ENCODE measurements at regions not wholly inside any gene's neighbourhood (a gene's known extent, or its start where the extent isn't known, plus 50 kb on each side); places are given as distances from the start of the nearest gene placed in this dataset.

- DNase-seq = no peak
- intact Hi-C loops (cut with DNase I) = no loop called here
- WGBS, 2 donors = 64 to 68% methylated on average over 7 of the region's 7 CpGs
Measured at GRCh38 chr11:23903044-23903704, 593.7 kb upstream of the LUZP2 start.

DNA sequence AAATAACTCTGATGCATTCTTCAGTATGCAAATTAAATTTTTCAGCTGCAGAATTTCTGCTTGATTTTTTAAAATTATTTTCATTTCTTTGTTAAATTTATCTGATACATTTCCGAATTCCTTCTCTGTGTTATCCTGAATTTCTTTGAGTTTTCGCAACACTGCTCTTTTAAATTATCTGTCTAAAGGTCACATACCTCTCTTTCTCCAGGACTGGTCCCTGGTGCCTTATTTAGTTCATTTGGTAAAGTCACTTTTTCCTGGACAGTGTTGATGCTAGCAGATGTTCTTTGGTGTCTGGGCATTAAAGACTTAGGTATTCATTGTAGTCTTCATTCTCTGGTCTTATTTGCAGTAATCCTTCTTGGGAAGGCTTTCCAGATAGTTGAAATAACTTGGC lies 577.4 kb upstream of the LUZP2 start:
- no peaks in the 10 kb centered on the region for H3K27me3 ChIP-seq
- no peak overlapping the region for H3K27ac ChIP-seq
- TF ChIP-seq POLR2A (IDR thresholded peaks at IDR 0.05) (no peak), CTCF (IDR thresholded peaks at IDR 0.05) (no peak)
- H3K4me3 ChIP-seq = no peak overlapping the region
- DNase-seq = no peak
- no peaks in the 10 kb centered on the region for H3K36me3 ChIP-seq
- H3K9me3 ChIP-seq = no peaks in the 10 kb centered on the region
- 79 to 85% methylated on average over 2 of the region's 2 CpGs for WGBS, 2 donors
- intact Hi-C loops (cut with DNase I) = no loop called here
- no peaks in the 10 kb centered on the region for H3K4me1 ChIP-seq

More at GRCh38 chr11:23903044-23903704, 593.7 kb upstream of the LUZP2 start:
- no peak overlapping the region for H3K27ac ChIP-seq
- no peaks in the 10 kb centered on the region for H3K36me3 ChIP-seq
- TF ChIP-seq POLR2A (IDR thresholded peaks at IDR 0.05) (no peak), CTCF (IDR thresholded peaks at IDR 0.05) (no peak)
- no peaks in the 10 kb centered on the region for H3K4me1 ChIP-seq
- H3K9me3 ChIP-seq = no peaks in the 10 kb centered on the region
- H3K27me3 ChIP-seq = no peaks in the 10 kb centered on the region
- no peak overlapping the region for H3K4me3 ChIP-seq

DNA sequence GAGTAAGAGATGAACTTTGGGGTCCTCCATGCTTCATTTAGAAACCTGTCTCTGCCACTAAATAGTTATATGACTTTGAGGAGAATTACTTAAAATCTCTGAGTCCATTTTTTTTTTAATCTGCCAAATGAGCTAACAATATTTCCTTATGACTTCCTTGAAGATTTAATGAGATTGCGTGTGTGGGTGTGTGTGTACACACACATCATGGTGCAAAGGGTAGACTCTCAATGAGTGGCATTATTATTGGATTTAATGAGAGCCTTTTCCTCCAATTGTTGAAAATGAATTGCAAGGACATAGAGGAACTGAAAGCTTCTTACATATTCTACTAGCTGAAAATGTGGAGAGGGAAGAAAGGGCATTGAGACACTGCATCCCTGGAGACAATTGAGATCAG lies 573.5 kb upstream of the LUZP2 start:
- Histone ChIP-seq H3K4me3 (no peak overlapping the region), H3K36me3 (no peaks in the 10 kb centered on the region), H3K9me3 (no peaks in the 10 kb centered on the region), H3K27ac (no peak overlapping the region), H3K4me1 (no peaks in the 10 kb centered on the region), H3K27me3 (no peaks in the 10 kb centered on the region)
- WGBS, 2 donors = 63 to 65% methylated on average over 1 of the region's 1 CpG
- DNase-seq = no peak
- intact Hi-C loops (cut with DNase I) = no loop called here
- TF ChIP-seq POLR2A (IDR thresholded peaks at IDR 0.05) (no peak), CTCF (IDR thresholded peaks at IDR 0.05) (no peak)

GRCh38 chr11:23924226-23924625 lies 572.6 kb upstream of the LUZP2 start:
- no peaks in the 10 kb centered on the region for H3K27me3 ChIP-seq
- H3K9me3 ChIP-seq = no peaks in the 10 kb centered on the region
- WGBS, 2 donors = 42 to 54% methylated on average over 1 of the region's 1 CpG
- no peak overlapping the region for H3K4me3 ChIP-seq
- H3K36me3 ChIP-seq = no peaks in the 10 kb centered on the region
- intact Hi-C loops (cut with DNase I) = no loop called here
- no peaks in the 10 kb centered on the region for H3K4me1 ChIP-seq
- no peak overlapping the region for H3K27ac ChIP-seq
- TF ChIP-seq POLR2A (IDR thresholded peaks at IDR 0.05) = no peak
- TF ChIP-seq CTCF (IDR thresholded peaks at IDR 0.05) = no peak
- no peak for DNase-seq

DNA sequence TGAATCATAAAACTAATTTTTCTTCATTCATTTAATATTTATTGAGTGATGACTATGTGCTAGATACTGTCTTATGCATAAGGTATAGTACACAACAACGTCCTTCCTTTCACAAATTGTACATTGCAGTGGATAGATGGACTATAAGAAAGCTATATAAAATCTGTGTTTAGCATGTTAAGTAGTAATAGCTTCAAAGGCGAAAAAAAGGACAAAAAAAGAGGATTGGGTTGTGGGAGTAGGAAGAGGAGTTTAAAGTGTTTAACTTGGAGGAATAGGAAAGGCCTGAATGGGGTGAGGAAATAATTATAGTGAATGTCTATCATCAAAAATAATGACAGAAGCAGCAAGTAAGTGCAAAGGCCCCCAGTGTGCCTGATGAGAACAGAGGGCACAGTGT lies 565.4 kb upstream of the LUZP2 start:
- Histone ChIP-seq H3K9me3 (peaks cover 0 to 9% (median 0%) of the 10 kb centered on the region in 3 donors), H3K27me3 (no peaks in the 10 kb centered on the region), H3K4me3 (no peak overlapping the region), H3K4me1 (no peaks in the 10 kb centered on the region), H3K36me3 (no peaks in the 10 kb centered on the region), H3K27ac (no peak overlapping the region)
- 51 to 52% methylated on average over 2 of the region's 2 CpGs for WGBS, 2 donors
- intact Hi-C loops (cut with DNase I) = no loop called here
- DNase-seq = no peak
- no peak for TF ChIP-seq CTCF (IDR thresholded peaks at IDR 0.05)
- TF ChIP-seq POLR2A (IDR thresholded peaks at IDR 0.05) = no peak

All from esophagus squamous epithelium (tissue), 5 donors.